ENCODE measurements at regions not wholly inside any gene's neighbourhood (a gene's known extent, or its start where the extent isn't known, plus 50 kb on each side); places are given as distances from the start of the nearest gene placed in this dataset.

- no peaks in the 10 kb centered on the region for H3K4me1 ChIP-seq (ENCODE audit: insufficient read depth, insufficient read length)
- DNase-seq (ENCODE audit: low read depth, low spot score): no peak
- no peaks in the 10 kb centered on the region for H3K9me3 ChIP-seq (ENCODE audit: insufficient read depth, low read length)
- H3K4me3 ChIP-seq (ENCODE audit: insufficient read length, low read depth): no peak overlapping the region
- H3K36me3 ChIP-seq (ENCODE audit: insufficient read depth, insufficient read length, low read length): no peaks in the 10 kb centered on the region
- TF ChIP-seq ZNF274 (IDR thresholded peaks at IDR 0.05; ENCODE audit: low read depth, low read length) (no peak), YY1 (IDR thresholded peaks at IDR 0.05; ENCODE audit: insufficient read depth, insufficient read length) (no peak), SUZ12 (IDR thresholded peaks at IDR 0.05; ENCODE audit: extremely low read depth, insufficient read depth, insufficient read length) (no peak)
- H3K27me3 ChIP-seq (ENCODE audit: insufficient read depth, insufficient read length): no peaks in the 10 kb centered on the region
- H3K9ac ChIP-seq (ENCODE audit: insufficient read length, low read depth): no peak overlapping the region
Observed at GRCh38 chr11:19328586-19329311, 88.0 kb upstream of the E2F8 start.

- Histone ChIP-seq H3K27me3 (ENCODE audit: insufficient read depth, insufficient read length) (no peaks in the 10 kb centered on the region), H3K4me1 (ENCODE audit: insufficient read depth, insufficient read length) (no peaks in the 10 kb centered on the region)
Observed at GRCh38 chr11:19327280-19327679, 86.5 kb upstream of the E2F8 start.

GRCh38 chr11:19326499-19326898 lies 85.8 kb upstream of the E2F8 start:
- Histone ChIP-seq H3K4me1 (ENCODE audit: insufficient read depth, insufficient read length) (no peaks in the 10 kb centered on the region), H3K9ac (ENCODE audit: insufficient read length, low read depth) (no peak overlapping the region), H3K36me3 (ENCODE audit: insufficient read depth, insufficient read length, low read length) (no peaks in the 10 kb centered on the region), H3K4me3 (ENCODE audit: insufficient read length, low read depth) (no peak overlapping the region), H3K9me3 (ENCODE audit: insufficient read depth, low read length) (no peaks in the 10 kb centered on the region), H3K27me3 (ENCODE audit: insufficient read depth, insufficient read length) (no peaks in the 10 kb centered on the region)
- no peak for TF ChIP-seq YY1 (IDR thresholded peaks at IDR 0.05; ENCODE audit: insufficient read depth, insufficient read length)
- no peak for TF ChIP-seq ZNF274 (IDR thresholded peaks at IDR 0.05; ENCODE audit: low read depth, low read length)
- TF ChIP-seq SUZ12 (IDR thresholded peaks at IDR 0.05; ENCODE audit: extremely low read depth, insufficient read depth, insufficient read length): no peak
- no peak for DNase-seq (ENCODE audit: low read depth, low spot score)

More at GRCh38 chr11:19327280-19327679, 86.5 kb upstream of the E2F8 start:
- no peaks in the 10 kb centered on the region for H3K9me3 ChIP-seq (ENCODE audit: insufficient read depth, low read length)
- H3K4me3 ChIP-seq (ENCODE audit: insufficient read length, low read depth): no peak overlapping the region
- DNase-seq (ENCODE audit: low read depth, low spot score): no peak
- TF ChIP-seq ZNF274 (IDR thresholded peaks at IDR 0.05; ENCODE audit: low read depth, low read length): no peak
- H3K9ac ChIP-seq (ENCODE audit: insufficient read length, low read depth): no peak overlapping the region
- no peaks in the 10 kb centered on the region for H3K36me3 ChIP-seq (ENCODE audit: insufficient read depth, insufficient read length, low read length)

GRCh38 chr11:19323502-19323901 lies 82.8 kb upstream of the E2F8 start:
- no peak for DNase-seq (ENCODE audit: low read depth, low spot score)
- no peak overlapping the region for H3K4me3 ChIP-seq (ENCODE audit: insufficient read length, low read depth)
- H3K4me1 ChIP-seq (ENCODE audit: insufficient read depth, insufficient read length): no peaks in the 10 kb centered on the region
- H3K27me3 ChIP-seq (ENCODE audit: insufficient read depth, insufficient read length): no peaks in the 10 kb centered on the region
- H3K36me3 ChIP-seq (ENCODE audit: insufficient read depth, insufficient read length, low read length): no peaks in the 10 kb centered on the region
- H3K9ac ChIP-seq (ENCODE audit: insufficient read length, low read depth): no peak overlapping the region
- H3K9me3 ChIP-seq (ENCODE audit: insufficient read depth, low read length): no peaks in the 10 kb centered on the region
- no peak for TF ChIP-seq ZNF274 (IDR thresholded peaks at IDR 0.05; ENCODE audit: low read depth, low read length)

- H3K36me3 ChIP-seq (ENCODE audit: insufficient read depth, insufficient read length, low read length): no peaks in the 10 kb centered on the region
- DNase-seq (ENCODE audit: low read depth, low spot score): no peak
- no peak overlapping the region for H3K9ac ChIP-seq (ENCODE audit: insufficient read length, low read depth)
- no peaks in the 10 kb centered on the region for H3K27me3 ChIP-seq (ENCODE audit: insufficient read depth, insufficient read length)
- TF ChIP-seq ZNF274 (IDR thresholded peaks at IDR 0.05; ENCODE audit: low read depth, low read length) (no peak), YY1 (IDR thresholded peaks at IDR 0.05; ENCODE audit: insufficient read depth, insufficient read length) (no peak), SUZ12 (IDR thresholded peaks at IDR 0.05; ENCODE audit: extremely low read depth, insufficient read depth, insufficient read length) (no peak)
- no peaks in the 10 kb centered on the region for H3K4me1 ChIP-seq (ENCODE audit: insufficient read depth, insufficient read length)
- no peak overlapping the region for H3K4me3 ChIP-seq (ENCODE audit: insufficient read length, low read depth)
- H3K9me3 ChIP-seq (ENCODE audit: insufficient read depth, low read length): no peaks in the 10 kb centered on the region
Observed at GRCh38 chr11:19321351-19321750, 80.6 kb upstream of the E2F8 start.

GRCh38 chr11:19320827-19321226 lies 80.1 kb upstream of the E2F8 start:
- Histone ChIP-seq H3K36me3 (ENCODE audit: insufficient read depth, insufficient read length, low read length) (no peaks in the 10 kb centered on the region), H3K9ac (ENCODE audit: insufficient read length, low read depth) (no peak overlapping the region), H3K9me3 (ENCODE audit: insufficient read depth, low read length) (no peaks in the 10 kb centered on the region), H3K4me3 (ENCODE audit: insufficient read length, low read depth) (no peak overlapping the region), H3K4me1 (ENCODE audit: insufficient read depth, insufficient read length) (no peaks in the 10 kb centered on the region), H3K27me3 (ENCODE audit: insufficient read depth, insufficient read length) (no peaks in the 10 kb centered on the region)
- no peak for DNase-seq (ENCODE audit: low read depth, low spot score)
- TF ChIP-seq SUZ12 (IDR thresholded peaks at IDR 0.05; ENCODE audit: extremely low read depth, insufficient read depth, insufficient read length) (no peak), YY1 (IDR thresholded peaks at IDR 0.05; ENCODE audit: insufficient read depth, insufficient read length) (no peak), ZNF274 (IDR thresholded peaks at IDR 0.05; ENCODE audit: low read depth, low read length) (no peak)

- Histone ChIP-seq H3K27me3 (ENCODE audit: insufficient read depth, insufficient read length) (no peaks in the 10 kb centered on the region), H3K36me3 (ENCODE audit: insufficient read depth, insufficient read length, low read length) (no peaks in the 10 kb centered on the region), H3K4me3 (ENCODE audit: insufficient read length, low read depth) (no peak overlapping the region), H3K9me3 (ENCODE audit: insufficient read depth, low read length) (no peaks in the 10 kb centered on the region), H3K9ac (ENCODE audit: insufficient read length, low read depth) (no peak overlapping the region), H3K4me1 (ENCODE audit: insufficient read depth, insufficient read length) (no peaks in the 10 kb centered on the region)
- no peak for DNase-seq (ENCODE audit: low read depth, low spot score)
- no peak for TF ChIP-seq SUZ12 (IDR thresholded peaks at IDR 0.05; ENCODE audit: extremely low read depth, insufficient read depth, insufficient read length)
- TF ChIP-seq ZNF274 (IDR thresholded peaks at IDR 0.05; ENCODE audit: low read depth, low read length): no peak
- TF ChIP-seq YY1 (IDR thresholded peaks at IDR 0.05; ENCODE audit: insufficient read depth, insufficient read length): no peak
Observed at GRCh38 chr11:19316434-19316833, 75.7 kb upstream of the E2F8 start.
